HepG2 (cell line): ENCODE measurements at regions not wholly inside any gene's neighbourhood (a gene's known extent, or its start where the extent isn't known, plus 50 kb on each side); places are given as distances from the start of the nearest gene placed in this dataset.

Experiments used
- ATAC-seq: fragments of 200-7000 bp; cut with Tn5 transposase; 3 replicates; pipeline ENCODE4 v1.9.1; 2020; ENCODE audit warnings: mild to moderate bottlenecking, moderate library complexity
- BruUV-seq: library from RNA; stranded (reverse); fragments of 400-500 nt; replicated peaks from 2 replicates; lab custom pipeline; 2021; lab: Mats Ljungman, UMichigan
- CTCF ChIA-PET: fragments of 300-600 bp; formaldehyde crosslinking; extraction: SDS; loops from one replicate; lab custom pipeline; 2021; ENCODE audit warnings: low total read pairs, inconsistent platforms, low intra/inter-chr PET ratio; lab: Yijun Ruan, JAX
- POLR2A ChIA-PET: fragments of 350-600 bp; sonication (Branson Sonifier 250); formaldehyde crosslinking; loops from one replicate; lab custom pipeline; 2020; ENCODE audit warnings: antibody characterized with exemption, inconsistent platforms; lab: Yijun Ruan, JAX
- DNase-seq: peaks from one replicate; pipeline ENCODE4 v3.0.0-alpha.2; 2015; ENCODE audit warnings: low spot score
- FAIRE-seq: peaks from 3 replicates; lab custom pipeline; 2011; peaks lifted over from hg19 to GRCh38; lab: Jason Lieb, UNC
- H2AFZ ChIP-seq: one replicate; pipeline ENCODE4 v1.6.1; 2011; ENCODE audit warnings: low read length, inconsistent platforms
- H3K27ac ChIP-seq: fragments of 300-600 bp; 3 replicates; pipeline ENCODE4 v1.8.0; 2011; ENCODE audit warnings: mixed run types, mild to moderate bottlenecking, mixed read lengths, low read length, inconsistent platforms; ENCODE audit not compliant: insufficient read depth; ENCODE audit errors: extremely low read length
- H3K27me3 ChIP-seq, 2 experiments: fragments of 200-600 bp in 1 of 2; 2 replicates in 1 of 2; 3 replicates in 1 of 2; pipeline versions ENCODE4 v1.6.0 to v1.8.0; 2011; ENCODE audit warnings: low read length in 2 of 2, mild to moderate bottlenecking in 2 of 2, moderate library complexity in 2 of 2, inconsistent platforms in 1 of 2; ENCODE audit not compliant: insufficient read depth in 2 of 2, control insufficient read depth in 1 of 2
- H3K36me3 ChIP-seq, 2 experiments: fragments of 200-600 bp in 1 of 2; replicated peaks in 1 of 2; 2 replicates in 1 of 2; 3 replicates in 1 of 2; pipeline versions ENCODE4 v1.5.1 to v1.8.0; 2011; ENCODE audit warnings: low read length in 2 of 2, inconsistent platforms in 1 of 2; ENCODE audit not compliant: insufficient read depth in 2 of 2, control insufficient read depth in 1 of 2
- H3K4me1 ChIP-seq: 2 replicates; pipeline ENCODE4 v1.5.1; 2012; ENCODE audit warnings: low read length, inconsistent platforms; ENCODE audit not compliant: insufficient read depth
- H3K4me2 ChIP-seq: 2 replicates; pipeline ENCODE4 v1.6.0; 2011; ENCODE audit warnings: low read depth, low read length, inconsistent platforms
- H3K4me3 ChIP-seq, 3 experiments: fragments of 200-600 bp in 1 of 3; sonication (generic), shearing (Covaris generic) in 1 of 3; replicated peaks in 1 of 3; 2 replicates each; pipeline ENCODE4 v1.5.1; 2011 to 2016; ENCODE audit warnings: low read length in 3 of 3, inconsistent platforms in 2 of 3, low read depth in 2 of 3, mild to moderate bottlenecking in 2 of 3, control low read depth in 1 of 3, mixed read lengths in 1 of 3; ENCODE audit not compliant: insufficient read depth in 1 of 3
- H3K79me2 ChIP-seq: one replicate; pipeline ENCODE4 v1.6.1; 2011; ENCODE audit warnings: low read length, inconsistent platforms; ENCODE audit not compliant: insufficient read depth
- H3K9ac ChIP-seq: 2 replicates; pipeline ENCODE4 v1.6.0; 2011; ENCODE audit warnings: mild to moderate bottlenecking, low read depth, low read length, inconsistent platforms; ENCODE audit not compliant: insufficient read depth
- H3K9me3 ChIP-seq: 2 replicates; pipeline ENCODE4 v1.5.1; 2012; ENCODE audit warnings: mild to moderate bottlenecking, low read length
- H4K20me1 ChIP-seq: 2 replicates; pipeline ENCODE4 v1.6.0; 2011; ENCODE audit warnings: inconsistent platforms, mild to moderate bottlenecking, low read length, moderate library complexity; ENCODE audit not compliant: insufficient read depth
- CENPT ChIP-seq: sonication (generic); formaldehyde crosslinking; IDR thresholded peaks from 2 replicates; pipeline ENCODE4 v1.8.0; 2022; ENCODE audit warnings: low read depth, mild to moderate bottlenecking, moderate library complexity, missing genetic modification reagents
- HES4 ChIP-seq: sonication (generic); formaldehyde crosslinking; IDR thresholded peaks from 2 replicates; pipeline ENCODE4 v1.9.0; 2021; ENCODE audit warnings: mild to moderate bottlenecking, missing genetic modification reagents, borderline replicate concordance
- MAFK ChIP-seq, 2 experiments: IDR thresholded peaks in 1 of 2; conservative IDR thresholded peaks in 1 of 2; 2 replicates each; pipeline ENCODE4 v1.6.1; 2011; ENCODE audit warnings: improper control_type of control experiment in 2 of 2, low read length in 2 of 2
- SALL1 ChIP-seq: sonication (generic); formaldehyde crosslinking; IDR thresholded peaks from 2 replicates; pipeline ENCODE4 v1.8.0; 2022; ENCODE audit warnings: mild to moderate bottlenecking, missing genetic modification reagents
- SAP130 ChIP-seq: IDR thresholded peaks from 2 replicates; pipeline ENCODE4 v1.6.1; 2016; ENCODE audit warnings: low read depth
- ZNF430 ChIP-seq: sonication (generic); formaldehyde crosslinking; IDR thresholded peaks from 2 replicates; pipeline ENCODE4 v1.9.0; 2021; ENCODE audit warnings: mild to moderate bottlenecking, missing genetic modification reagents
- ZNF614 ChIP-seq: IDR thresholded peaks from 2 replicates; pipeline ENCODE4 v1.6.1; 2018; ENCODE audit warnings: missing biosample characterization, missing genetic modification reagents, inconsistent platforms, borderline replicate concordance
- ZNF709 ChIP-seq: sonication (generic); formaldehyde crosslinking; IDR thresholded peaks from 2 replicates; pipeline ENCODE4 v1.5.0; 2020; ENCODE audit warnings: mild to moderate bottlenecking, missing genetic modification reagents
- ZNF768 ChIP-seq: sonication (generic); formaldehyde crosslinking; IDR thresholded peaks from 2 replicates; pipeline ENCODE4 v1.4.0; 2020; ENCODE audit warnings: missing genetic modification reagents
- WGBS: methylation state at CpG from one replicate; pipeline ENCODE4 v1.1.6; 2017; ENCODE audit warnings: low lambda C conversion rate; 5-methylcytosine and 5-hydroxymethylcytosine counted together
- in situ Hi-C: cut with HindIII; loops from 2 replicates; pipeline ENCODE4 v1.10.0; 2017; ENCODE audit warnings: low pct_unique_long_range_greater_than_20kb; ENCODE audit not compliant: extremely low pct_ligation_motif_present
- intact Hi-C: fragments of 100-400 bp; cut with micrococcal nuclease; formaldehyde crosslinking; loops from one replicate; pipeline ENCODE4 v1.10.0; 2022; ENCODE audit not compliant: unreplicated experiment
- TF ChIP-seq, protein P1 (sequence below): IDR thresholded peaks from 2 replicates; pipeline ENCODE4 v1.6.1; 2016; ENCODE audit warnings: missing compliant biosample characterization, missing genetic modification reagents, borderline replicate concordance
- TF ChIP-seq, protein P2 (sequence below): sonication (generic); formaldehyde crosslinking; IDR thresholded peaks from 2 replicates; pipeline ENCODE4 v1.4.0; 2020; ENCODE audit warnings: missing genetic modification reagents
- TF ChIP-seq, protein P3 (sequence below): IDR thresholded peaks from 2 replicates; pipeline ENCODE4 v1.6.1; 2018; ENCODE audit warnings: missing genetic modification reagents

DNA sequence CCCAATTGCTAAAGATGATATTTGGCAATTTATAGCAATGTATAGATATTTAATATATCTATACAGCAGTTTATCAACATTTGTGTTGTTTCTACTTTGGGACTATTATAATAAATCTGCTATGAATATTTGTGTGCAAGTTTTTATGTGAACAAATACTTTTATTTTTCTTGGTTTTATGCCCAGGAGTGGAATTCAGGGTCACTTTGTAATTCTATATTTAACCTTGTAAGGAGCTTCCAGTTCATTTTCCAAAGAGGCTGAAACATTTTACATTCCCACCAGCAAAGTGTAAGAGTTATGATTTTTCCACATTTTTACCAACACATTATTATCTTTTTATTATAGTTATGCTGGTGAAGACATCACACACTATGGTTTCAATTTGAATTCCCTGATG, 801.3 kb downstream of the PCDH18 start (continued):
- no peak for TF ChIP-seq SALL1
- TF ChIP-seq, all 625 proteins: peak for 0

DNA sequence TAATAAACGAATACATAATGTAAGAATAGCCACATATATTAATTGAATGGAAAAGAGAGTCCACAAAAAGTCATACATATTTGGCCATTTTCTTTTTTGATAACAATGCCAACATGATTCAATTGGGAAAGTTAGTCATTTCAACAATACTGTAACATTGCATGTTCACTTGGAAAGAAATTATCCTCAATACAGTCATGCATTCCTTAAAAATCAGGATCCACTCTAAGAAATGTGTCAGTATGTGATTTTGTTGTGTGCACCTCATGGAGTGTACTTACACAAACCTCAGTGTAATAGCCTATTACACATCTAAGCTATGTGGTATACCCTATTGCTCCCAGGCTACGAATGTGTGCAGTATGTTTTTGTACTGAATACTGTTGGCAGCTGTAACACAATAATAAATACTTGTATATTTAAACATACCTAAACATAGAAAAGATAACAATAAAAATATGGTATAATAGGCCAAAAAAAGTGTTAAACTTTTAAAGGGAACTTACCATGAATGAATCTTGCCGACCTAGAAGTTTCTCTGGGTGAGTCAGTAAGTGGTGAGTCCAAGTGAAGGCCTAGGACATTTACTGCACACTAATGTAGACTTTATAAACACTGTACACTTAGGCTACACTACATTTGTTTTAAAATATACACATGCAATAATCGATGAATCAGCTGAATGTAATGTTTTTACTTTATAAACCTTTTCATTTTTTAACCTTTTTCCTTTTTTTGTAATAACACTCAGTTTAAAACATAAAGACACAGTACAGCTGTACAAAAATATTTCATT, 806.8 kb downstream of the PCDH18 start:
- intact Hi-C loops: no loop called here

DNA sequence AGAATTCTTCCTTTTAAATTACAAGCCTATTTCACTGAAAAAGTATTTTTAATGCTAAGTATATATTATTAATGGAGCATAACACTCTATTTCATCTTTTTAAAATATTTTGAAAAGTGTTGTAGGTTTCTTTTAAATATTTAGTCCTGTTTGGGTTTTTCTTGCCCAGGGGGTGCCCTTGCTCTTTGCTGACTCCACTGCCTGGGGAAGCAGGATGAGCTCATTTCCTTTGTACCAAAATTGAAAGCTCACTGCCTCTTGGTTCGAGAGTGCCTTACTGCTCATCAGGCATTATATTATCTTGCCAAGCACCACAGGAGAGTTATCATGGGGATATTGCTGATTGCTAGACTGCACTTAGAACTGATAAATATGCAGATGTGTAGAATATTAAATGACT, 819.2 kb downstream of the PCDH18 start:
- no TSS peak for BruUV-seq
- H3K9me3 ChIP-seq: no peaks in the 10 kb centered on the region
- in situ Hi-C loops (no loop called here), intact Hi-C loops (no loop called here)
- no peaks in the 10 kb centered on the region for H3K79me2 ChIP-seq
- no peak for FAIRE-seq
- no peak for ATAC-seq
- WGBS: 0% methylated on average over 1 of the region's 1 CpG
- H2AFZ ChIP-seq: no peak overlapping the region
- H3K4me3 ChIP-seq: no peak overlapping the region
- no peaks in the 10 kb centered on the region for H3K36me3 ChIP-seq
- no peak overlapping the region for H3K27ac ChIP-seq
- DNase-seq: no peak
- H4K20me1 ChIP-seq: no peaks in the 10 kb centered on the region
- H3K9ac ChIP-seq: no peak overlapping the region
- H3K27me3 ChIP-seq: no peaks in the 10 kb centered on the region
- no peaks in the 10 kb centered on the region for H3K4me1 ChIP-seq
- CTCF ChIA-PET: no interaction called here
- H3K4me2 ChIP-seq: no peak overlapping the region
- POLR2A ChIA-PET: no interaction called here
- TF ChIP-seq ZNF430 (CRISPR knock-in tag) (no peak), ZNF614 (CRISPR knock-in tag) (no peak), ZNF768 (CRISPR knock-in tag) (no peak), SAP130 (CRISPR knock-in tag) (no peak), HES4 (CRISPR knock-in tag) (no peak), ZNF709 (CRISPR knock-in tag) (no peak), CENPT (CRISPR knock-in tag) (no peak)
- TF ChIP-seq, protein P1, sequence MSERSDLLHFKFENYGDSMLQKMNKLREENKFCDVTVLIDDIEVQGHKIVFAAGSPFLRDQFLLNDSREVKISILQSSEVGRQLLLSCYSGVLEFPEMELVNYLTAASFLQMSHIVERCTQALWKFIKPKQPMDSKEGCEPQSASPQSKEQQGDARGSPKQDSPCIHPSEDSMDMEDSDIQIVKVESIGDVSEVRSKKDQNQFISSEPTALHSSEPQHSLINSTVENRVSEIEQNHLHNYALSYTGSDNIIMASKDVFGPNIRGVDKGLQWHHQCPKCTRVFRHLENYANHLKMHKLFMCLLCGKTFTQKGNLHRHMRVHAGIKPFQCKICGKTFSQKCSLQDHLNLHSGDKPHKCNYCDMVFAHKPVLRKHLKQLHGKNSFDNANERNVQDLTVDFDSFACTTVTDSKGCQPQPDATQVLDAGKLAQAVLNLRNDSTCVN (CRISPR knock-in tag): no peak
- TF ChIP-seq, protein P2, sequence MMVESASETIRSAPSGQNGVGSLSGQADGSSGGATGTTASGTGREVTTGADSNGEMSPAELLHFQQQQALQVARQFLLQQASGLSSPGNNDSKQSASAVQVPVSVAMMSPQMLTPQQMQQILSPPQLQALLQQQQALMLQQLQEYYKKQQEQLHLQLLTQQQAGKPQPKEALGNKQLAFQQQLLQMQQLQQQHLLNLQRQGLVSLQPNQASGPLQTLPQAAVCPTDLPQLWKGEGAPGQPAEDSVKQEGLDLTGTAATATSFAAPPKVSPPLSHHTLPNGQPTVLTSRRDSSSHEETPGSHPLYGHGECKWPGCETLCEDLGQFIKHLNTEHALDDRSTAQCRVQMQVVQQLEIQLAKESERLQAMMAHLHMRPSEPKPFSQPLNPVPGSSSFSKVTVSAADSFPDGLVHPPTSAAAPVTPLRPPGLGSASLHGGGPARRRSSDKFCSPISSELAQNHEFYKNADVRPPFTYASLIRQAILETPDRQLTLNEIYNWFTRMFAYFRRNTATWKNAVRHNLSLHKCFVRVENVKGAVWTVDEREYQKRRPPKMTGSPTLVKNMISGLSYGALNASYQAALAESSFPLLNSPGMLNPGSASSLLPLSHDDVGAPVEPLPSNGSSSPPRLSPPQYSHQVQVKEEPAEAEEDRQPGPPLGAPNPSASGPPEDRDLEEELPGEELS (CRISPR knock-in tag): no peak

More for the DNA sequence above, 806.8 kb downstream of the PCDH18 start:
- H3K4me1 ChIP-seq: no peaks in the 10 kb centered on the region
- no peaks in the 10 kb centered on the region for H3K36me3 ChIP-seq
- H3K9ac ChIP-seq: no peak overlapping the region
- no peak overlapping the region for H3K4me3 ChIP-seq
- H3K27ac ChIP-seq: no peak overlapping the region
- in situ Hi-C loops: no loop called here
- no peak overlapping the region for H3K4me2 ChIP-seq
- FAIRE-seq: no peak
- no peaks in the 10 kb centered on the region for H3K79me2 ChIP-seq
- no peak for ATAC-seq
- 3% methylated on average over 4 of the region's 4 CpGs for WGBS
- H3K27me3 ChIP-seq: no peaks in the 10 kb centered on the region; a peak in 1 of 5 replicates
- no peaks in the 10 kb centered on the region for H3K9me3 ChIP-seq
- H4K20me1 ChIP-seq: no peaks in the 10 kb centered on the region
- no peak for DNase-seq
- CTCF ChIA-PET: no interaction called here
- no TSS peak for BruUV-seq
- POLR2A ChIA-PET: no interaction called here
- 0 out of 4 replicates have a peak, but pooled peaks of 1 of the 2 experiments have one; percentile 12 for TF ChIP-seq MAFK (conservative IDR thresholded peaks at IDR 0.05 in 1 of 2, IDR thresholded peaks at IDR 0.05 in 1 of 2; ENCODE audit: low read length in 2 of 2)
- TF ChIP-seq, protein P3, sequence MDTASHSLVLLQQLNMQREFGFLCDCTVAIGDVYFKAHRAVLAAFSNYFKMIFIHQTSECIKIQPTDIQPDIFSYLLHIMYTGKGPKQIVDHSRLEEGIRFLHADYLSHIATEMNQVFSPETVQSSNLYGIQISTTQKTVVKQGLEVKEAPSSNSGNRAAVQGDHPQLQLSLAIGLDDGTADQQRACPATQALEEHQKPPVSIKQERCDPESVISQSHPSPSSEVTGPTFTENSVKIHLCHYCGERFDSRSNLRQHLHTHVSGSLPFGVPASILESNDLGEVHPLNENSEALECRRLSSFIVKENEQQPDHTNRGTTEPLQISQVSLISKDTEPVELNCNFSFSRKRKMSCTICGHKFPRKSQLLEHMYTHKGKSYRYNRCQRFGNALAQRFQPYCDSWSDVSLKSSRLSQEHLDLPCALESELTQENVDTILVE: no peak
- no peak overlapping the region for H2AFZ ChIP-seq
